HG02943 (cell line): ENCODE measurements at regions not wholly inside any gene's neighbourhood (a gene's known extent, or its start where the extent isn't known, plus 50 kb on each side); places are given as distances from the start of the nearest gene placed in this dataset.

Source experiments
- ATAC-seq: cut with Tn5 transposase; IDR thresholded peaks from one replicate; pipeline ENCODE4 v1.9.1; 2021; ENCODE audit warnings: mild to moderate bottlenecking, low read depth, moderate library complexity; ENCODE audit not compliant: unreplicated experiment

GRCh38 chr21:35940074-35940927 is 120.0 kb downstream of the SETD4 start:
- no peak for ATAC-seq

DNA sequence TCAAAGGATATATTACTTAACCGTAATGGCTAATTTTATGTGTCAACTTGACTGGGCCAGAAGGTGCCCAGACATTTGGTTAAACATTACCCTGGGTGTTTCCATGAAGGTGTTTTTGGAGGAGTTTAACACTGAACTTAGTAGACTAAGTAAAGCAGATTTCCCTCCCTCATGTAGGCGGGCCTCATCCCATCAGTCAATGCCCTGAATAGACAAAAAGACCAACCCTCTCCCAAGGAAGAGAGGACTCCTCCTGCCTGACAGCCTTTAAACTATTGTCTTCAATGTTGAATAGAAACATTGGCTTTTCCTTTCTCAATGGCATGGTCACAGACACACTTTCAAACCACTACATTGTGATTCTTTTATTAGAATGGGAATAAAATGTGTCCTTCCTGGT is 121.9 kb downstream of the SETD4 start:
- ATAC-seq, result no peak

DNA sequence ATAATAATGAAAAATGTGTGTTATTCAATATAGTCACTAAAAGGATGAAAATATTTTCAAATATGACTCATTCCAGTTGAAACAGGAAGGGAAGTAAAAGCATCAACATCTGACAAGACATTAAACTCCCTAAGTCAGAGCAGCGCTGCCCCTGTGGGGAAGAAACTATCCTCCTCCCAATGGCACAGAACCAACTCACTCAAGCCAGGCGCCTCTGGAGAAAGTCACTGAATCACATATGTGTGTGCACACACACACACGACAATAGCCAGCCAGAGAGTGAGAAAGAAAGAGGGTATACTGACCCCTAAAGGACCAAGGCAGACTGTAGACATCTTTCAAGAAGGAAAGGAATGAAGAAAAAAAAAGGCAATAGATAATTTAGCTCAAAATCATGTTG is 126.9 kb downstream of the SETD4 start:
- no peak for ATAC-seq

GRCh38 chr21:35932232-35932911 is 128.0 kb downstream of the SETD4 start:
- ATAC-seq, result no peak

DNA sequence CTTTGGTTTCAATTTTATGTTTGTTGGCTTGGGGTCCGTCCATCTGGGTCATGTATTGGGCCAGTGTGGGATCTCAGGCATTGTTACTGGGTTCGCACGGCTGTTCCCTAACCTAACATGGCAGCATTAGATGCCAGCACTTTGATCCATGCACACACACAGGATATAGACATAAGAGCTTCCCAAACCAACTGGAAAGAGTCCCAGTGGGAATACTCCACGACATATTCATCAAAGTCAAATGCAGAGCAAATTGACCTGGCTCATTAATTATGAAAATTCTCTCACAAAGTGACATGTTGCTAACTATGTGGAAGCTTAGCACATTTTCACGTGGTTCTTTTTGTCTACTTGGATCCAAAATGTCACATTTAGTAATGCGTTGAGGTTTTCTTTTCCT is 130.4 kb downstream of the SETD4 start:
- ATAC-seq, result no peak

DNA sequence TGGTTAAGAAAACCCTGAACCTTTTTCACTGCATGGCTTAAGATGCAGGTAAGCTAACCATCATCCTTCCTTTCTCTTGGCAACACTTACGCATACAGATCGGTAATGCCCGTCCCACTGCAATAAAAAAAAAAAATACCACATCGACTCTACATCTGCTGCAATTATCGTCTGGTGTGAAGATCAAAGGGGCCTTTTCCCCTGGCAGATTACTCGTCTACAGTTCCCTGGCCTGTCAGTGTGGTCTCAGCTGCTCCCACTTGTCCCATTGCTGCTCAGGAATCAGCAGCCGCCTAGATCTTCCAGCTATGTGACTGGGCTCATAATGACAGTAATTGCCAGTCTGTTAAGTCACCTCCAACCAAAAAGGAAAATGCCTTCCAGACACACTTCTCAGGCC is 133.1 kb downstream of the SETD4 start:
- no peak for ATAC-seq

DNA sequence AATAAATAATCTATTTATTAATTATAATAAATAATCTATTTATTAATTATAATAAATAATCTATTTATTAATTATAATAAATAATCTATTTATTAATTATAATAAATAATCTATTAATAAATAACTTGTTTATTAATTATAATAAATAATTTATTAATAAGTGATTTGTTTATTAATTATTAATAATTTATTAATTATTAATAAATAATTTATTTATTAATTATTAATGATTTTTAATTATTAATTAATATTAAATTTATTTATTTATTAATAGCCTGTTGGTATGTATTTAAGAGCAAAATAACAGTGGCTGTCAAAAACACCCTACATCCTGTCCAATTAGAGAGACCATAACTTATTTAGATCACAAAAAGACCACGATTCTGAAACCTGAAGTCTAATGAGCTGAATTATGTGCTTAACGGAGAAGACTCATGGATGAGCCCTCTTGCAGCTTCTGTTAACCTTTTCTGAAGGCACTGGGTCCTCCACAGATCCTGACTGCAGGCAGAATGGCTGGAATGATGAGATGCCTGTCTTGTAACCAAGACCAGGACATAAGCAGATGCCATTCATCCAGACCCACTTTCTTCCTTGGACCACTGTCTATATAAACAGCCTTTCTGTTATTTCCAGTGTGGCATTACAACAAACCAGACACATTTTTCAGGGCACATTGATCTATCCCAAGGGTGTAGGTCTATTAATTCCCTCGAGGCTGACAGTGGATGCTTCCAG is 134.2 kb downstream of the SETD4 start:
- ATAC-seq, result no peak

GRCh38 chr21:35925497-35925896 is 134.8 kb downstream of the SETD4 start:
- no peak for ATAC-seq

GRCh38 chr21:35924714-35925301 is 135.5 kb downstream of the SETD4 start:
- no peak for ATAC-seq

DNA sequence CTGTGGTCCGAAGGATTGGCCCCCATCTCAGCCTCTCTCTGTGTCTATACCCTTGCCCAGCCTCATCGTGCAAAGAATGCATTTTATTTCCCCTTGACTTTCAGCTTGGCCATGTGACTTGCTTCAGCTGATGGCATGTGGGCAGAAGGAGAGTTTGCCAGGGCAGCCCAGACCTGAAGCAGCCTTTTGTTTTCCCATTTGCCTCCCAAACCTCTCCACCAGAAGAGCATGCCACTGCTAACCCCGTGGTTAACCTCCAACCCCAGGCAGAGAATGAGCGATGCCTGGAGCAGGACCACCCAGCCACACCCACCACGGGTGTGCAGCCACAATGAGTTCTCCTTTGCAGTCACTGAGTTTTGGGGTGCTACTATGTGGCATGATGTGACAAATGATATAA is 136.4 kb downstream of the SETD4 start:
- no peak for ATAC-seq

DNA sequence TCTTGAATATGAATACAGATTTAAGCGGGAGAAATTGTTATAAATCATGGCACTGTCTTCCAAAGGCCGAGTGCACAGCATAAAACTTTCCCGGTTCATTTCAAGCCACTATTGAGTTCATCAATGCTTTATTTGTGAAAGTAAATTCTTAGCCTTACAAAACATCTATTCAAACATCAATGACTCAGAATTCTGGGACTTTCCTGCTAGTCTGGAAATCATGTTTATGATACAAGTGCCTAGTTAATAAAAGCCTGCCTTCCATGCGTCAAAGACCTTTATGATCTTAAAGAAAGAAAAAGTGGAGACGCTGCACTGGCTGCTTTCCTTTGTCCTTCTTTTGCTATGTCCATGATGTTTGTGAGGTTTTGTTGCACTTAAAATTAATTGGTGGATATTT is 137.7 kb downstream of the SETD4 start:
- no peak for ATAC-seq

GRCh38 chr21:35921471-35921870 is 138.9 kb downstream of the SETD4 start:
- ATAC-seq, result no peak

DNA sequence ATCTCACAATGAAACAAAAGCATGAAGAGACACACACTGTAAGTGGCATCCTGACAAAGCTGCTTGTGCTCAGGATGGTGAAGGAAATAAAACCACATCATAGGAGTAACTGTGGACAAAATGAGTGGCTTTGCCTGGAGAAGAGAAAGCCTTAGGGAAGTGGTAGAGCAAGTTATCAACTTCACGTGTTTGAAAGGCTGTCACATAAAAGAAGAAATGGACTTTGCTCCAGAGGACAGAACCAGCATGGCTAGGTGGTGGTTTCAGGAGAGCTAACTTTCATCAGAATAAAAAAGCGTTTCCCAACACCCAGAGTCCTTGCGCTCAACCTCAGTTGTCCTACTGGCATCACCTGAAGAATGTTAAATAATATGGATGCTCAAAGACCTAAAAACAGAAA is 139.9 kb downstream of the SETD4 start:
- ATAC-seq, result no peak

- ATAC-seq, result no peak
Measured at GRCh38 chr21:35915030-35915429, 145.3 kb downstream of the SETD4 start.

DNA sequence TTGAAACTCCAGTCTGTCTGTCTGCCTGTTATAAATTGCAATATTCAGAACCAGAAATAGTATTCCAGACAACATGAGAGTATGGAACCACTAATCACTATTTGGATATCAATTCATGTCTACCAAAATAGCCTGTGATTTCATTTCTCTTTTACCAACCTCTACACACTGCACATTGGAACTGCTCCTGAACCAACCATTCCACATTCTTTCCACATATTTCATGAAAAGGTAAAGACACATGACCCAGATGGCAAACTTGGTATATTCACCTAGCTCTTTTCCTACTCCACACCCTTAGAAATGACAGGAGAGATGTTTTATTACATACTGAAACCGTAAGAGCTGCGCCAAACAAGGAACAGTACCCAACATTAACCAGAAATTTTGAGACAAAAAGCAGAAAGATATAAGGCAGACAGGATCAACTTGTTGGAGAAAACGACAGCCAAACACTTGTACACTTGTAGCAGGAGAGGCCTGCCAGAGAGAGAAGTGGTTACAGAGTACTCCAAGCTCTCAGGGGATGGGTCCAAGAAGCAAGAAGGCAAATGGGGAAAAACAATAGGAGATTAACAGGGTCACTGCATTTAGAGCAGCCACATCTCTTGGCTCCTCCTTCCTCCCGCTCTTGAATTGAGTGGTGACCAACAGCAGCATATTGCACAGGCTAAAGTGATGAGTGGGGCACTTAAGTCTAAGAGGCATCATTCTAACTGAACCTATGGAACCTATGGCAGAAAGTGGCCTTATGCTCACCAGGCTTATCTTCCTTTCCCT is 148.7 kb downstream of the SETD4 start:
- ATAC-seq, result no peak

DNA sequence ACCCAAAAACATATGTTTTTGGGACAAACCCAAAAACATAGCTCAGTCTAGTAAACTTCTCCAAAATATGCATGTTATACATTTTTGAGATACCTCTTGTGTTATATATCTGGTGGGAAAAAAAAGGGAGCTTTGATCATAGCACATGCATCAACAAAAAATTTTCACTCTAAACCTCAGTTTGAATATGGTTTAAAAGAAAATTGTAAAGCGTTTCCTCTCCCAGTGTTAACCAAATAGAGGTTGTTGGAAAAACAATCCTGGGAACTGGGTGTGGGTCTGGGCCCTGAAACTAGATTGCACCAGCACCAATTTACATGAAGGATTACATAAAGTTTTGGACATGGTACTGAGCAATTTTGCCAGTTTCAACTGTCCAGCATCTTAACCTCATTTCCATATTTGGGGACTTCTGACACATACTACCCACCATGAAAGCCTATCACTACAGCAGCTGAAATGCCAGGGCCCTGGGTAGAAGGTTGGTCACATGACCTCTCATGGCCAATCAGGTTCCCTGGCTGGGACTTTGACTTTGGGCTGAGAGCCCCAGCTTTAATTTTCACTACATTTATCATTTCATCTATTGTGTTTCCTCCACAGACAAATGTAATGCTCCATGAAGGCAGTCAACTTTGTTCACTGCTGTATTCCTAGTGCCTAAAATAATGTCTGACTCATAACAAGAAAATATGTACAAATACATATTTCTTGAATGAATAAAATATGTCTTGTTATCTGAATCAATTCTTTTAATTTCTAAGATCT is 150.7 kb downstream of the SETD4 start:
- ATAC-seq, result no peak

DNA sequence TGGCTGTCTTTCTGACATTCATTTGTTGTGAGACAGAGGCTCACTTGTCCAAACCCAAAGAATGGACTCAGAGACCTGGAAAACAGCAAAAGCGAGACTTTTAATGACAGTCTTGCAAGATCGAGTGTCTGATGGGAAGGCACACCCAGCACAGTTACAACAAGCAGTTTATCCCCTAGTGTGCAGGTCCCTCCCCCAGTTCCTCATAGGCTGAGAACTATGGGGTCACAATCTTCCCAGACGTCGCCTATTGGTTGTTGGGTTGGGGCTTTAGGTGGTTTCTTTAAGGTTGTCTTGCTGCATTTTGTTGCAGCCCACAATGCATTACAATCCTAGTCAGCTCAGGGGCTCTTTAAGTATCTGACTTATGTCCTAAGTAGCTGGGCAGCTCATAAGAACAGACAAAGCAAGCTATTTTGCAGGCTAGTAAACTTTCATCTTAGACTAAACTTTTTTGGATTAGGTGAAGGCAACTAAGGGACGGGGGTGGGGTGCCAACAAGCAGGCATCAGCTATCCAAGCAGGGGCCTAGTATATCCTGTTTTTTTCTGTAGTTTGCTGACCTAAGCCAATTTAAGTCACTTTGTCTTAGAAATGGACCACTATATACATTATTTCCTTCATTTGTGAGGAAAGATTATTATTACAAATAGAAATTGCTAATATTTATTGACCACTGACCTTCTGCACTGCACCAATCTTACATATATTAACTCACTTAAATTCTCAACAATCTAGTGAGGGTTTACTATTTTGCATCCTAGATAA is 151.8 kb downstream of the SETD4 start:
- no peak for ATAC-seq

DNA sequence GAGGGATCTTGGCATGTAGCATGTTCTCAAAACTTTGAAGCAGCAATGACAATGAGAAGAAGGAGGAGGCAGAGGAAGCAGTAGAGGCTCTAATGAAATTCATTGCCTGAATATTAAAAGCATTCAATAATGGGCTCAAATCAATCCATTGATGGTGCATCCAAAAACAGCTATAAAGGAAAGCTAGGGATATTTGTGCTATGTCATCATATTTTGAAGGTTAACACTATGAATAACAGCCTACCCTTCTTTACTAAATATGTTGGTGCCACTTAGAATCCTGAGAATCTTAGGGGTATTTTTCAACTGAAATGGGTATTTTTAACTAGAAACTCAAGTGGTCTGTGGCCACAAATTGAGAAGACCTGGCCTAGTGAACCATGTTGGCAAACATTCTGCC is 153.7 kb downstream of the SETD4 start:
- ATAC-seq, result no peak

DNA sequence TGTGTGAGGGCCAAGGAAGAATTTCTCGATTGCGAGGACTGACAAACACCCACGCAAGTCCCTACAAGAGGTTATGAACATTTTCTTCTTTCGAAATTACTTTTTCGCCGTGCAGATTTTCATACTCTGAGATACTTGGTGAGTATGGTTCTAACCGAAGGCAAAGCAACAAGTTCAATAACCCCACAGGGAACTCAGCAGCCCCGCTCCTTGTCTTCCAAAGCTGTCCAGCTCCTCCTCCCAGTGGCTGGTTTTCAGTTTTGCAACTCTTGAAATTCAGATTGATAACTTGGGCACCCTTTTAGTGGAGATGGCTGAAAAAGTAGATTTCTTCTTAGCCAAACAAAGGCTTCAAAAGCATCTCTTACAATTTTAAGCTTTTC is 154.4 kb downstream of the SETD4 start:
- no peak for ATAC-seq
